ENCODE measurements at regions not wholly inside any gene's neighbourhood (a gene's known extent, or its start where the extent isn't known, plus 50 kb on each side); places are given as distances from the start of the nearest gene placed in this dataset.
A peak's percentile ranks its signal among the peaks of the same experiment; 100 is the strongest.

DNA sequence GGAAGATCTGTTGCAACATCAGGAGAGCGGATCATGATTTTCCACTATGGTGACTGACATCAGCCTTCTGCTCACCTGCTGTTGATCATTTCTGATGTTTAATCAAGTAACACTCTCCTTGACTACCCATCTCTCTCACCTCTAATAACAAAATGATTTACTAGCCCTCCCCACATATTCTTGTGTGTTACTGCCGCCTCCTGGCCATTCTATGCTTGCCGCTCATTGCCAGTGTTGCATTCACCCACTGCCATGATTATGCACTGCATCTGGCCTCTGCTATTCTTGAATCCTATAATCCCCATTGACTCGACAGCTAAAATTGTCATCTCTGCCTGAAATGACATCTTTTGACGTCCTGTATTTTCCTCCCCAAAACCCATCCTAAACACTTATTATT lies 113.8 kb downstream of the RERGL start:
- Histone ChIP-seq H3K36me3 (ENCODE audit: insufficient read depth, low read length) (no peaks in the 10 kb centered on the region), H3K4me1 (ENCODE audit: insufficient read depth, low read length) (no peaks in the 10 kb centered on the region), H4K20me1 (ENCODE audit: insufficient read depth, low read length) (no peaks in the 10 kb centered on the region), H2AFZ (ENCODE audit: low read length) (no peak overlapping the region), H3K4me3 (ENCODE audit: insufficient read depth, low read length) (no peak overlapping the region), H3K27ac (ENCODE audit: low read depth, low read length) (no peak overlapping the region), H3K79me2 (ENCODE audit: insufficient read depth, low read length) (no peaks in the 10 kb centered on the region), H3K4me2 (ENCODE audit: insufficient read depth, low read length) (no peak overlapping the region), H3K9me3 (ENCODE audit: low read depth, low read length) (no peaks in the 10 kb centered on the region), H3K27me3 (ENCODE audit: insufficient read depth, low read length) (no peaks in the 10 kb centered on the region)
- TF ChIP-seq CTCF (IDR thresholded peaks at IDR 0.05; ENCODE audit: extremely low read depth, low read depth, low read length): peak; percentile 39
- DNase-seq (ENCODE audit: insufficient read length, low spot score, missing footprints): no peak

DNA sequence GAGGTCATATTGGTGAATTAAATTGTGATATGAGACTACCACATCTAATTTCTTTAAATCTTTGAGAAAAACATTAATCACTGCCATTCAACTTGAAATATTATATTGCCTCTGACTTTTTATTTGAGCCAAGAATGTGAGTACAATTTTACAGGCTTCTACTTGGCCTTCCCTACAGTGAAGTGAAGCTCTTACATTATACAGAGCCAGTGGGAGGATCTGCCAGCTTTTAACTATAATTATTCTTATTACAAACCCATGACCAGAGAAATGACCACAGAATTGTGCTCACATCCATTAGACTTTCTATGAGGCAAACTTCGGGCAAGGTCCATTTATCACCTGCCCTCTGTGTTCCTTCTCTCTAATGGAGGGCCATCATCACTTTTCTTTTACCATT lies 114.2 kb downstream of the RERGL start:
- Histone ChIP-seq H3K79me2 (ENCODE audit: insufficient read depth, low read length) (no peaks in the 10 kb centered on the region), H4K20me1 (ENCODE audit: insufficient read depth, low read length) (no peaks in the 10 kb centered on the region), H3K9me3 (ENCODE audit: low read depth, low read length) (no peaks in the 10 kb centered on the region), H3K27ac (ENCODE audit: low read depth, low read length) (no peak overlapping the region), H3K4me3 (ENCODE audit: insufficient read depth, low read length) (no peak overlapping the region), H3K4me1 (ENCODE audit: insufficient read depth, low read length) (no peaks in the 10 kb centered on the region), H2AFZ (ENCODE audit: low read length) (no peak overlapping the region), H3K4me2 (ENCODE audit: insufficient read depth, low read length) (no peak overlapping the region), H3K36me3 (ENCODE audit: insufficient read depth, low read length) (no peaks in the 10 kb centered on the region), H3K27me3 (ENCODE audit: insufficient read depth, low read length) (no peaks in the 10 kb centered on the region)
- no peak for TF ChIP-seq CTCF (IDR thresholded peaks at IDR 0.05; ENCODE audit: extremely low read depth, low read depth, low read length)
- no peak for DNase-seq (ENCODE audit: insufficient read length, low spot score, missing footprints)

DNA sequence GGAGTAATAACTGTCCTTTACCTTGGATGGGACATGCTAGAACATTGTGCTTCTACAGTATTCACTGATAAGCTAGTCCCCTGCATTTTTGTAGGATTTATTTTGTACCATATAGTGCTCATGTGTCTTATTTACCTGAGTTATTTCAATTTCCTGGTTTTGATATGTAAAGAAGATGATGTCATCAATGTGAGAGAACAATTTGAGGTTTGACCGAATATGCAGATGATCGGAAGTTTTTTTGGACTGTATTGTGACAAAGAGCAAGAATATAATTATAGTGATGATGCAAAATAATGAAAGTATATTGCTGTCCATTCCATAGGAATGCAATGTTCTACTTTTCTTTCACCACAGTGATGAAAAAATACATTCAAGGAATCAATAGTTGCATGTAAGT lies 114.8 kb downstream of the RERGL start:
- no peaks in the 10 kb centered on the region for H3K36me3 ChIP-seq (ENCODE audit: insufficient read depth, low read length)
- H3K27me3 ChIP-seq (ENCODE audit: insufficient read depth, low read length): no peaks in the 10 kb centered on the region
- no peak overlapping the region for H3K4me2 ChIP-seq (ENCODE audit: insufficient read depth, low read length)
- H3K79me2 ChIP-seq (ENCODE audit: insufficient read depth, low read length): no peaks in the 10 kb centered on the region
- no peak for DNase-seq (ENCODE audit: insufficient read length, low spot score, missing footprints)
- H3K27ac ChIP-seq (ENCODE audit: low read depth, low read length): no peak overlapping the region
- H2AFZ ChIP-seq (ENCODE audit: low read length): no peak overlapping the region
- H4K20me1 ChIP-seq (ENCODE audit: insufficient read depth, low read length): no peaks in the 10 kb centered on the region
- H3K4me3 ChIP-seq (ENCODE audit: insufficient read depth, low read length): no peak overlapping the region
- H3K9me3 ChIP-seq (ENCODE audit: low read depth, low read length): no peaks in the 10 kb centered on the region
- H3K4me1 ChIP-seq (ENCODE audit: insufficient read depth, low read length): no peaks in the 10 kb centered on the region
- TF ChIP-seq CTCF (IDR thresholded peaks at IDR 0.05; ENCODE audit: extremely low read depth, low read depth, low read length): no peak

DNA sequence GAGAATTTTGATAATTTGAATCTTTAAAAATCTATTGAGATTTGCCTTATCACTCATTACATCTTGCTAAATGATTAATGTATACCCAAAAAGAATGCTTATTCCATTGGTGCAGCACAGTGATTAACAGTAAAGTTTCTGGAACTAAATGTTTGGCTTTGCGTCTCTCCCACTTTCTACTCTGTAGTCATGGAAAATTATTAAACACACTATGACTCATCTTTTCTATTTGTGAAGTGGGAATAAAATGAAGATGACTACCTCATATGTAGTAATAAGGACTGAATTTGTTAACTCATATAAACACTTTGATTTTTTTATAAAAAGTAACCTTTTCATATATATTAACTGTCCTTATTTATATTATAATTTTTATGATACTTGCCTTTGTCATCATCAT lies 118.1 kb downstream of the RERGL start:
- no peak overlapping the region for H3K4me2 ChIP-seq (ENCODE audit: insufficient read depth, low read length)
- no peaks in the 10 kb centered on the region for H3K4me1 ChIP-seq (ENCODE audit: insufficient read depth, low read length)
- TF ChIP-seq CTCF (IDR thresholded peaks at IDR 0.05; ENCODE audit: extremely low read depth, low read depth, low read length): no peak
- H3K4me3 ChIP-seq (ENCODE audit: insufficient read depth, low read length): no peak overlapping the region
- H2AFZ ChIP-seq (ENCODE audit: low read length): no peak overlapping the region
- no peaks in the 10 kb centered on the region for H3K79me2 ChIP-seq (ENCODE audit: insufficient read depth, low read length)
- DNase-seq (ENCODE audit: insufficient read length, low spot score, missing footprints): no peak
- H3K27me3 ChIP-seq (ENCODE audit: insufficient read depth, low read length): no peaks in the 10 kb centered on the region
- H3K36me3 ChIP-seq (ENCODE audit: insufficient read depth, low read length): no peaks in the 10 kb centered on the region
- no peaks in the 10 kb centered on the region for H4K20me1 ChIP-seq (ENCODE audit: insufficient read depth, low read length)
- no peaks in the 10 kb centered on the region for H3K9me3 ChIP-seq (ENCODE audit: low read depth, low read length)
- H3K27ac ChIP-seq (ENCODE audit: low read depth, low read length): no peak overlapping the region

All from osteoblast (primary cell).